Stomach (tissue), 8 donors: ENCODE measurements at regions not wholly inside any gene's neighbourhood (a gene's known extent, or its start where the extent isn't known, plus 50 kb on each side); places are given as distances from the start of the nearest gene placed in this dataset.

Experiments
- DNase-seq, 2 donors: peaks; one replicate each; pipeline versions ENCODE4 v3.0.0 to v3.0.0-alpha.2; 2013 to 2019
- H3K27ac ChIP-seq, 5 donors: fragments of 200-600 bp in 4 of 5; sonication (generic) in 4 of 5; one replicate each; pipeline ENCODE4 v1.5.1; 2013 to 2019; ENCODE audit warnings: mild to moderate bottlenecking in 1 of 5, moderate library complexity in 1 of 5
- H3K27me3 ChIP-seq, 3 donors: fragments of 200-600 bp; sonication (generic); one replicate each; pipeline ENCODE4 v1.5.1; 2017 to 2019; ENCODE audit warnings: mixed run types in 1 of 3
- H3K36me3 ChIP-seq, 4 donors: fragments of 200-600 bp; sonication (generic); 1 replicate in 3 of 4; 2 replicates in 1 of 4; pipeline ENCODE4 v1.5.1; 2016 to 2019
- H3K4me1 ChIP-seq, 4 donors: fragments of 200-600 bp; sonication (generic); one replicate each; pipeline ENCODE4 v1.5.1; 2016 to 2019
- H3K4me3 ChIP-seq, 4 donors: fragments of 200-600 bp; sonication (generic) in 3 of 4; one replicate each; pipeline ENCODE4 v1.5.1; 2016 to 2019; ENCODE audit warnings: mild to moderate bottlenecking in 1 of 4
- H3K9me3 ChIP-seq, 4 donors: fragments of 200-600 bp; sonication (generic); one replicate each; pipeline ENCODE4 v1.5.1; 2016 to 2019
- EP300 ChIP-seq: sonication (generic); formaldehyde crosslinking; IDR thresholded peaks from one replicate; pipeline ENCODE4 v1.6.1; 2017; ENCODE audit warnings: antibody characterized with exemption
- POLR2A ChIP-seq, 4 donors: fragments of 450-650 bp; IDR thresholded peaks; one replicate each; pipeline ENCODE4 v1.6.1; 2016; ENCODE audit warnings: antibody characterized with exemption in 4 of 4, control low read depth in 2 of 4, mild to moderate bottlenecking in 1 of 4, moderate library complexity in 1 of 4
- POLR2AphosphoS5 ChIP-seq, 3 donors: sonication (generic); formaldehyde crosslinking; IDR thresholded peaks; one replicate each; pipeline ENCODE4 v1.6.1; 2016; ENCODE audit warnings: antibody characterized with exemption in 3 of 3
- WGBS, 5 donors: extraction: QIAGEN DNeasy Blood & Tissue Kit in 3 of 5; methylation state at CpG; one replicate each; pipeline versions ENCODE4 v1.1.5 to v1.1.7; 2013 to 2018; 5-methylcytosine and 5-hydroxymethylcytosine counted together
- intact Hi-C: fragments of 100-400 bp; cut with DNase I; formaldehyde crosslinking; loops from one replicate; pipeline ENCODE4 v1.15.1; 2023; ENCODE audit warnings: low total_unique reads
- TF ChIP-seq, protein P1 (sequence below), 7 experiments: fragments of 450-650 bp in 4 of 7; fragments of 200-600 bp in 3 of 7; sonication (generic) in 3 of 7; IDR thresholded peaks; one replicate each; pipeline ENCODE4 v1.5.1; 2016 to 2019; ENCODE audit warnings: antibody characterized with exemption in 7 of 7, control low read depth in 2 of 7, mild to moderate bottlenecking in 1 of 7
- donor health status: healthy with polysubstance abuse.
- donor health status: Bipolar disorder and iron deficiency.
- donor health status: healthy.

DNA sequence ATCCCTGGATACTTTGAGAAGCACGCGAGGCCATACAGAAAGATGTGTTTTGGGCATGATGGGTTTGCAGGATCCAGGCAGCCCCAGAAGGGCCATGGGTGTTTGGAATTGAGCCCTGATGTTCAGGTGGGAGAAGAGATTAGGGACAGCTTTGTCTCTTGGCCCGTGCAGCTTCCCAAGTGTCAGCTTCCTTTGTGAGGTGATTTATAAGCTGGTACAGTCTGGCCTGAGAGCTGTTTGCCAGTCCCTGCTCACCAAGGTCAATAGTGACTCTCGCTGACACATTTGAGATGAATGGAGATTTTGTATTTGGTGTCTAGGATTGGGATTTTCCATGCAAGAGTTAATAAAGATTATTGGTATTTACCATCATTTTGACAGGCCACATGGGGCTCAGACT, 165.9 kb downstream of the ICE1 start:
- no peak for TF ChIP-seq EP300
- intact Hi-C loops = no loop called here
- H3K9me3 ChIP-seq = no peaks in the 10 kb centered on the region
- H3K4me3 ChIP-seq = no peak overlapping the region
- no peaks in the 10 kb centered on the region for H3K36me3 ChIP-seq
- H3K4me1 ChIP-seq = no peaks in the 10 kb centered on the region
- no peak overlapping the region for H3K27ac ChIP-seq
- no peak for DNase-seq
- H3K27me3 ChIP-seq = no peaks in the 10 kb centered on the region
- WGBS, 5 donors = 66 to 85% (median 75%) methylated on average over 4 of the region's 4 CpGs

DNA sequence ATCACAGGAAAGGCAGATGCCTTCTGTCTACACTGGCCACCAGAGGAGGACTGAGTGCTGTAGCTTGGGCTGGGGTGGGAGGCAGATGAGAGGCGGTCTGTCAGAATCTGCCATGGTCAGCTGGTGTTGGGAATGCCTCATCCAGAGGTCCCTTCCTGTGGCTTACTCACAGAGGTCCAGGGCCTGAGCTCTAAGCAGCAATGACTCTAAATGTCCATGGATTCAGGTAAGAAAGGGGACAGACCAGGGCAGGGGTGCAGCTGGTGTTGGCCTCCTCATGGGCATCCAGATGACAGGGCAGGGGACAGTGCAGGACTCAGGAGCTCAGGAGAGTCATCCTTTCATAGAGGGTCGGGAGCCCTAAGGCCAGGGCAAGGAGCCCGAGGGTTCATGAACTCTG, 165.0 kb downstream of the ICE1 start:
- no peak overlapping the region for H3K4me3 ChIP-seq
- intact Hi-C loops = no loop called here
- 63 to 74% (median 70%) methylated on average over 2 to 3 of the region's 3 CpGs for WGBS, 5 donors
- TF ChIP-seq POLR2A (IDR thresholded peaks at IDR 0.05) (no peak), POLR2AphosphoS5 (IDR thresholded peaks at IDR 0.05) (no peak), EP300 (no peak)
- TF ChIP-seq, protein P1, sequence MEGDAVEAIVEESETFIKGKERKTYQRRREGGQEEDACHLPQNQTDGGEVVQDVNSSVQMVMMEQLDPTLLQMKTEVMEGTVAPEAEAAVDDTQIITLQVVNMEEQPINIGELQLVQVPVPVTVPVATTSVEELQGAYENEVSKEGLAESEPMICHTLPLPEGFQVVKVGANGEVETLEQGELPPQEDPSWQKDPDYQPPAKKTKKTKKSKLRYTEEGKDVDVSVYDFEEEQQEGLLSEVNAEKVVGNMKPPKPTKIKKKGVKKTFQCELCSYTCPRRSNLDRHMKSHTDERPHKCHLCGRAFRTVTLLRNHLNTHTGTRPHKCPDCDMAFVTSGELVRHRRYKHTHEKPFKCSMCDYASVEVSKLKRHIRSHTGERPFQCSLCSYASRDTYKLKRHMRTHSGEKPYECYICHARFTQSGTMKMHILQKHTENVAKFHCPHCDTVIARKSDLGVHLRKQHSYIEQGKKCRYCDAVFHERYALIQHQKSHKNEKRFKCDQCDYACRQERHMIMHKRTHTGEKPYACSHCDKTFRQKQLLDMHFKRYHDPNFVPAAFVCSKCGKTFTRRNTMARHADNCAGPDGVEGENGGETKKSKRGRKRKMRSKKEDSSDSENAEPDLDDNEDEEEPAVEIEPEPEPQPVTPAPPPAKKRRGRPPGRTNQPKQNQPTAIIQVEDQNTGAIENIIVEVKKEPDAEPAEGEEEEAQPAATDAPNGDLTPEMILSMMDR (IDR thresholded peaks at IDR 0.05) = no peak
- H3K27ac ChIP-seq = no peak overlapping the region
- H3K36me3 ChIP-seq = no peaks in the 10 kb centered on the region
- no peaks in the 10 kb centered on the region for H3K9me3 ChIP-seq
- no peaks in the 10 kb centered on the region for H3K27me3 ChIP-seq
- no peak for DNase-seq
- no peaks in the 10 kb centered on the region for H3K4me1 ChIP-seq

DNA sequence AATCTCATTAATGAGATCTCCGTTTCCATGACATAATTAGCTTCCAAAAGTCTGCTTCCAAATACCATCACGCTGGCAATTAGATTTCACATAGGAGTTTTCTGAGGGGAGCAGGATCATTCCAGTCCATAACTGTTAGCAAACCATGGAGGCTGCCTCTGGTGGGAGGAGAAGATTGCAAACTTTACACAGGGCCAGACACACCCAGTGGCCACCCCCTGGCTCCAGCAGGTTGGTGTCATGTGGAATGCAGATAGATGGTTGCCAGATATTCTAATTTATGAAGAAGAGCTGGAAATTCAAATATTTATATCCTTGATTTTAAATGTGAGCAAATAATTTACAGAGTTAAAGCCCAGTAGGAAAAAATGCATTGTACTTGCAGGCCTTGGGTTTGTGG, 164.2 kb downstream of the ICE1 start:
- DNase-seq = no peak
- H3K36me3 ChIP-seq = no peaks in the 10 kb centered on the region
- intact Hi-C loops = no loop called here
- no peaks in the 10 kb centered on the region for H3K27me3 ChIP-seq
- TF ChIP-seq EP300 (no peak), POLR2AphosphoS5 (IDR thresholded peaks at IDR 0.05) (no peak), POLR2A (IDR thresholded peaks at IDR 0.05) (no peak)
- TF ChIP-seq, protein P1 (IDR thresholded peaks at IDR 0.05) = no peak
- no peaks in the 10 kb centered on the region for H3K9me3 ChIP-seq
- no peaks in the 10 kb centered on the region for H3K4me1 ChIP-seq
- H3K4me3 ChIP-seq = no peak overlapping the region
- 38 to 43% (median 41%) methylated on average over 2 of the region's 2 CpGs for WGBS, 5 donors
- peak overlapping the region in 1 of 5 donors; percentile 70 for H3K27ac ChIP-seq

DNA sequence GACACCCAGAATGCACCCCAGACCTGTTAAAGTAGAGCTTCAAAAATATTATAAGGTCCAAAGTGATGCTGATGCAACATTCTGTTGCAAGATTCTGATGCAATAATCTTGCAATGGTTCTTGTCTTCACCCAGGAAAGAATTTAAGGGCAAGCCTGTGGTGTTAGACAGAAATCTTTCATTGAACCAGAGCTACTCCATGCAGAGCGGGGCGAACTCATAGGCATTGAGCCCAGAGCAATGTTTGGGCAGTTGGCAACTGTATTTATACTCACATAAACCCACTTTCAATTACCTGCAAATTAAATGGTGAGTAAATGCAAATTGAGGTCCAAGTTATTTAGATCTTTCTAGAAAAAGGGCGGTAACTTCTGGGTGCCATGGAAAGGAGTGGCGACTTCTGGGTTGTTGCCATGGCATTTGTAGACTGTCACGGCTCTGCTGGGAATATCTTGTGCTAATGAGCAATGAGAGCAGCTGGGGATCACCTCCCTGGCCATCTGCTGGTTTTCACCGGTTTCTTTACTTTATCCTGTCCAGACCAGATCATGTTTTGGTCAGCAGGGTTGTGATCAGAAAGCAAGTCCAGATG, 163.4 kb downstream of the ICE1 start:
- no peak for DNase-seq
- H3K9me3 ChIP-seq = no peaks in the 10 kb centered on the region
- H3K27me3 ChIP-seq = no peaks in the 10 kb centered on the region
- TF ChIP-seq POLR2A (IDR thresholded peaks at IDR 0.05) (no peak), POLR2AphosphoS5 (IDR thresholded peaks at IDR 0.05) (peak in 2 of 3 donors; percentile 30 to 72), EP300 (peak; percentile 13)
- TF ChIP-seq, protein P1 (IDR thresholded peaks at IDR 0.05) = no peak
- H3K36me3 ChIP-seq = no peaks in the 10 kb centered on the region
- peak overlapping the region in 1 of 5 donors; percentile 70 for H3K27ac ChIP-seq
- H3K4me1 ChIP-seq = no peaks in the 10 kb centered on the region
- no peak overlapping the region for H3K4me3 ChIP-seq
- intact Hi-C loops = no loop called here
- 53 to 78% (median 68%) methylated on average over 6 of the region's 6 CpGs for WGBS, 5 donors

DNA sequence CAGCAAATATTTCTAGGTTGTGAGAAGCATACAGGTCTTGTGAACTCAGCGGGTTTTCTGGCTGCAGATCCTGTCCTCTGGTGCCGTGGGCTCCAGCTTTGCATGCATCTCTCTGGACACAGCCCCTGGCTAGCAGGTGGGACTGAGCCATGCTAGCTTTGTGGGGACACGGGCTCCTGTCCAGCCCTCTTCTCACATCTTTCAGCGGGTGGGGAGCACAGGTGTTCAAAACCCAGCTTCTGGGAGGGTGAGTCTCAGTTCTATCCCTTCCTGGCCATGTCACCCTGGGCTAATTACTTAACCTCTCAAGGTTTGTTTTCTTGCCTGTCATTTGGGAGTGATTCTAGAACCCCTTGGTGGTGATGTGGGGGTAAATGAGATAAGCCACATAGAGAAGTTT, 162.3 kb downstream of the ICE1 start:
- intact Hi-C loops = no loop called here
- no peaks in the 10 kb centered on the region for H3K4me1 ChIP-seq
- H3K9me3 ChIP-seq = no peaks in the 10 kb centered on the region
- 43 to 64% (median 48%) methylated on average over 4 of the region's 4 CpGs for WGBS, 5 donors
- no peak overlapping the region for H3K4me3 ChIP-seq
- H3K36me3 ChIP-seq = no peaks in the 10 kb centered on the region
- H3K27ac ChIP-seq = peak overlapping the region in 1 of 5 donors; percentile 70
- H3K27me3 ChIP-seq = no peaks in the 10 kb centered on the region
- no peak for DNase-seq
- TF ChIP-seq, protein P1 (IDR thresholded peaks at IDR 0.05) = no peak
- no peak for TF ChIP-seq EP300
- TF ChIP-seq POLR2A (IDR thresholded peaks at IDR 0.05) = no peak
- no peak for TF ChIP-seq POLR2AphosphoS5 (IDR thresholded peaks at IDR 0.05)
